GM12891 (cell line): ENCODE measurements at regions not wholly inside any gene's neighbourhood (a gene's known extent, or its start where the extent isn't known, plus 50 kb on each side); places are given as distances from the start of the nearest gene placed in this dataset.

Experiments
- PAX5 ChIP-seq: IDR thresholded peaks from 2 replicates; pipeline ENCODE4 v1.6.1; 2011; ENCODE audit warnings: low read length, moderate library complexity, mild to moderate bottlenecking; ENCODE audit not compliant: insufficient read depth, severe bottlenecking
- POLR2A ChIP-seq: IDR thresholded peaks from 2 replicates; pipeline ENCODE4 v1.6.1; 2011; ENCODE audit warnings: low read depth, low read length, control low read depth
- TAF1 ChIP-seq: IDR thresholded peaks from 2 replicates; pipeline ENCODE4 v1.6.1; 2011; ENCODE audit warnings: low read depth, low read length, control low read depth

DNA sequence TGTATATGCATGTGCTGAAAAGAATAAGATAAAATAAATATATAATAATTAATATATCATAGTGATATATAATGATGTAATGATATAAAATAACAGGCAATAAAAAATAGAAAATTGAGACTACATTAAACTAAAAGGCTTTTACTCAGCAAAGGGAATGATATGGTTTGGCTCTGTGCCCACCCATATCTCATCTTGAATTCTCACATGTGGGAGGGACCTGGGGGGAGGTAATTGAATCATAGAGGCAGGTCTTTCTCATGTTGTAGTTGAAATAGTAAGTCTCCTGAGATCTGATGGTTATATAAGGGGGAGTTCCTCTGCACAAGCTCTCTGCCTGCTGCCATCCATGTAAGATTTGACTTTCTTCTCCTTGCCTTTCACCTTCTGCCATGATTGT lies 1550.9 kb upstream of the CDH6 start:
- TF ChIP-seq PAX5 (no peak), POLR2A (no peak), TAF1 (no peak)
